ENCODE measurements at regions not wholly inside any gene's neighbourhood (a gene's known extent, or its start where the extent isn't known, plus 50 kb on each side); places are given as distances from the start of the nearest gene placed in this dataset.

DNA sequence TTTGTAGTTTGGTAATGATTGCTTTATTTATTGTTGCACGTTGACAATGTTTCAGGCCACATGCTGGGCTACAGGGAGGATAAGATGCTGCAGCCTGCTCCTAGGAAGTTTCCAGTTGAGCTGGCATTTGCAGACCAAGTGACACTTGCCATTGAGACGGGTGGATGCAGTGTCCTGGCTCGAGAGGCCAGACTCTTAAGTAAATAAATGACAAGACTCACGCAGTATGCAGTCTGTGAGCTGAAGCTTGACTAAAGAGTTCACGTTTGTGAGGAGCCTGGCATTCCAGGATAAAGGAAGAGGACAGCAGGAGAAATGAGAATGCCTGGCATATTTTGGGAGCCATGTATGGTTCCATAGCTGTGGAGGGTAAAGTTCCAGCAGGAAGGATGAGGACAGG, 105.8 kb downstream of the BAMBI start:
- DNase-seq (ENCODE audit: low spot score): no peak

DNA sequence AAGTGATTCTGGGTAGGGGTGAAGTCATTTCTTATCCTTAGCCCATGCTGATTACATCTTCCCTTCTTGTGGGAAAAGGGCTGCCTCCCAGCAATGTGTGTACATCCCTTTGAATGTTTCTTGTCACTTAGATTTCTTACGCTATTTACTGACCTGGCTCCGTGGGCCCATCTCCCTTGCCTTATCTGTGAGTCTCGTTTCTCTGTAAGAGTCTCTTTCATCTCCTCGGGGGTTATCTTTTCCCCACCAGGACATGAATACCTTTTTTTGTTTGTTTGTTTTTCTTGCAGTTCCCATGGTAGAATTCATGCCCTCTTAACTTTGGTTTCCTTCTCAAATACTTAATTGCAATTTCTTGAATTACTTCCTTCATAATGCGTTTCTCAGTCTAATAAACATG, 107.7 kb downstream of the BAMBI start:
- DNase-seq (ENCODE audit: low spot score): no peak

DNA sequence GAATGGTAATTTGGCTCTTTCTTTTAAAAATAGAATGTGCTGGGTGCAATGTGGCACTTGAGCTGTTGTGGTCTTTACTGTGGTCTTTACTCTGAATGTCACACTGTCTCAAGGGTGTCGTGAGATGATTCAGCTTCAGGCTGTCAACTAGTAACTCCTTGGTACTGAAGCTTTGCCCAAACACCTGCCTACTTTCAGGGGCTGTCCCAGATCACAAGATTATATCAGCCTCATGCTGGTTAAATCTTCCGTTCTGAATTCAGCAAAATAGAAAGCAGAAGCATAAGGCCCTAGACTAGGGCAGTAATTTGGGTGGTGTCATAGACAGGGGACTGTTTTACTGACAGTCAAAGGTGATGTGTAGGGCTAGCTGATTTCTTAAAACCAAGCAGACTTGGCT, 110.9 kb downstream of the BAMBI start:
- no peak for DNase-seq (ENCODE audit: low spot score)

DNA sequence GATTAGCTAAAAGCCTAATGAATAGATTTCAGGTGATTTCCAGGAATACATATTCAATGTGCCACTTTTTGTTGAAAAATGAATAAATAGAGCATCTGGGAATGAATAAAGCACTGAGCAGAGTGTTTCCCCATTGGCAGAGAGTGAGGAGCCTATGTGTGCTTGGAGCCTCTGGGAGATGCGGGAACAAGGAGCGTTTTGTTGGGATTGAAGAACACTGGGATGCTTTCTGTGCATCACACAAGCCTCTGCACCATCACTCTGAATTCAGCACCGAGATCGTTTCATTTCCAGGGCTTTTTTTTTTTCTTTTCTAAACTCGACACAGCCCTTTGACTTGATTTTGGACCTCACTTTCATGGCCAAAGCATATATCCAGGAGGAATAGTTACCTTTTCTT, 111.4 kb downstream of the BAMBI start:
- peak; percentile 92 for DNase-seq (ENCODE audit: low spot score)

DNA sequence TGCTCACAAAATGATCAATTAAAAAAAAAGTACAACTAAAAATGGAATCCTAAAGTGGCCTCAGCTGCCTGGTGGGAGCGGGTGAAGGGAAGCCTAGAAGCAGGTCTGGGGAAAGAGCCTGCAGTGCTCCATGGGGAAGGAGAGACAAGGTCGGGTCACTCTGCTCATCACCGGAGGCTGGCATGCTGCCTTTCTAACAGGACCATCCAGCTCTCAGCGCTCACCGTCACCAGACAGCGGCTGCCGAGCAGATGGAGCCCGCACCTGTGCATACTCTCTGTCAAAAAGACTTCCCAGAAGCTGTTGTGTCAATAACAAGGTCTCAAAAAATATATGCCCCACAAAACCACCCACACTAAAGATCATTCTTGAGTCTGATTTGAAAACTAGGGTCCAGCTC, 112.8 kb downstream of the BAMBI start:
- DNase-seq (ENCODE audit: low spot score): no peak

DNA sequence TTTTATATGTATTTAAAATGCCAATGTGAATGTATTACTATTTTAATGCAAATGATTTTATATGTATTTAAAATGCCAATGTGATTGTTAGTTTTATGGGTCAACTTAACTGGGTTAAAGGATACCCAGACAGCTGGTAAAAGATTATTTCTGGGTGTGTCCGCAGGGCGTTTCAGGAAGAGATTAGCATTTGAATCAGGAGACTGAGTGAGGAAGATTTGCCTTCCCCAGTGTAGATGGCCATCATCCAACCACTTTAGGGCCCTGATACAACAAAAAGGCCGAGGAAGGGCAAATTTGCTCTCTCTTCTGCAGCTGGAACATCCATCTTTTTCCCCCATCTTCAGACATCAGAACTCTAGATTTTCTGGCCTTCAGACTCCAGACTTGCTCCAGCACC, 116.2 kb downstream of the BAMBI start:
- no peak for DNase-seq (ENCODE audit: low spot score)

DNA sequence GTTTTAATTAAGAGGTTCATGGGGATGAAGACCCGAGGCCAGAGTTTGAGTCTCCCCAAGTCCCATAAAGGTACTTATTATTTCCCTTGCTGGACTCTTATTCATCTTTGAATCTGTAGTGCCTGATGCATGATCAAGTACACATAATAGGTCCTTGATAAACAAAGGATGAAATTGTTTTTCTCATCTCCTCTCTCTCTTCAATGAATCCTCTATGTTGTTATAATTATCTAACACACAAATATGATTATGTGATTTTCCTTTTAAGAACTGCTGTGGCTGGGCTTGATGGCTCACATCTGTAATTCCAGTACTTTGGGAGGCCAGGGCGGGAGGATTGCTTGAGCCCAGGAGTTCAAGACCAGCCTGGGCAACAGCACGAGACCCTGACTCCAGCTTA, 117.7 kb downstream of the BAMBI start:
- DNase-seq (ENCODE audit: low spot score): no peak

DNA sequence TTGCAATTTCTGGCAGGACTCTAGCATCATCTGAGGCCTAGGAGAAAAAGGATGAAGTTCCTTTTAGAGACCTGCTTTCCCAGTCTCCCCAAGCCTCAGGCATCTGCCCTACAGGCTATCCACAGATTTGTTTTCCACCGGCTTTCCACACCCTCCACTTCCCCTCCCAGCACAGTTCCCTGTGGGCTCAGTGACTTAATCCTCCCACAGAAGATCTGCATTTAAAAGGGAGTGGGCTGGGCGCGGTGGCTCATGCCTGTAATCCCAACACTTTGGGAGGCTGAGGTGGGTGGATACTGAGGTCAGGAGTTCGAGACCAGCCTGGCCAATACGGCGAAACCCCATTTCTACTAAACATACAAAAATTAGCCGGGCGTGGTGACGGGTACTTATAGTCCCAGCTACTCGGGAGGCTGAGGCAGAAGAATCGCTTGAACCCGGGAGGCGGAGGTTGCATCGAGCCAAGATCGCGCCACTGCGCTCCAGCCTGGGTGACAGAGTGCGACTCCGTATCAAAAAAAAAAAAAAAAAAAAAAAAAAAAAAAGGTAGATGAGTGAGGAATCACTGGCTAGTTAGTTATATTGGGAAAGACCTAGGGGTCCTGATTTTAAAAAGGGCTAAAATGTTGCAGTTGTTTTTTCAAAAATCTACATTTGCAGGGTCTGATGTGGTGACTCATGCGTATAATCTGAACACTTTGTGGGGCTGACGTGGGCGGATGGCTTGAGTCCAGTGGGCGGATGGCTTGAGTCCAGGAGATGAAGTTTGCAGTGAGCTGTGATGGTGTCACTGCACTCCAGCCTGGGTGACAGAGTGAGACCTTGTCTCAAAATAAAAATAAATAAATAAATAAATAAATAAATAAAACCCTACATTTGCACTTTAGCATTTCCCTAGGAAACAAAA, 119.5 kb downstream of the BAMBI start:
- no peak for DNase-seq (ENCODE audit: low spot score)

DNA sequence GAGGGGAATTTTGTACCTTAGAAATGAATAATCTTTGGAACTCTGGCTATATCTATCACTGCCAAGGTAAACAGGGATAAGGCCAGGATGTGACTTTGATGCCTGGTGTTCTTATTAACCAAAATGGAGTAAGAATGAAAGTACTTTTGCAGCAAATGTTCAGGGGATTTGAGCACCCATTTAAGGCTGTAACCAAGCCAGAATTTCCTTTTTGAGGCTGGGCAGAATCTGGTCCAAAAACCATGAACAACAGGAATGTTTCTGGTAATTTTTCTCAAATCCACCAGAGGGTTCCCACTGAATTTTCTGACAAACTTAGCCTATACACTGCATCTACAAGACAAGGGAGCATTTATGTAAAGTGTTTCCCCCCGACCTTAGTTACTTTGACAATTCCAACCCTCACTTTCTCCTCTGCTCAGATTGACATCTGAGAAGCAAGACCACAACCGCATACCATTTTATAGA, 120.6 kb downstream of the BAMBI start:
- no peak for DNase-seq (ENCODE audit: low spot score)

DNA sequence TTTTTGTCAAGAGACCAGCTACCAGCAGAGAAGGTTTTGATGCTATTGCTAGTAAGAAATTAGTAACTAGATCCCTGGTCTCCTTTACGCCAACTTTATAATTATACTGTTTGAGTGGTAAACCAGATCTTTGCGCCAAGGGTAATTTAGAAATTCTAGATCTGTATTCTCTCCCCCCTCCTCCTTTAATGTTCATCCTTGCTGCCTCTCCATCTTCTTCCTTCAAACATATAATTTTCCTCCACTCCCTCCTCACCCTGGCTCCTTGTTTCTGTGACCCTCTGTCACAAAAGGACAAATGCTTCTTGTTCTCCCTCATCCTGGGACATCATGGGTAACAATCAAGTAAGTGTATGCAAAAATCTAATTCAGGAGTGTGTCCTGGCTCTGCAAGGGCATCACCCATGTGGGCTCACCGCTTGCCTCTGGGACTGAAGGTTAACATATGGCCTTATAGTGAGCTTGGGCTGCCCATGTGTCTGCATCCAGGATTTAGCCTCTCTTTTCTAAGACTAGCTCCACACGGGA, 121.2 kb downstream of the BAMBI start:
- no peak for DNase-seq (ENCODE audit: low spot score)

DNA sequence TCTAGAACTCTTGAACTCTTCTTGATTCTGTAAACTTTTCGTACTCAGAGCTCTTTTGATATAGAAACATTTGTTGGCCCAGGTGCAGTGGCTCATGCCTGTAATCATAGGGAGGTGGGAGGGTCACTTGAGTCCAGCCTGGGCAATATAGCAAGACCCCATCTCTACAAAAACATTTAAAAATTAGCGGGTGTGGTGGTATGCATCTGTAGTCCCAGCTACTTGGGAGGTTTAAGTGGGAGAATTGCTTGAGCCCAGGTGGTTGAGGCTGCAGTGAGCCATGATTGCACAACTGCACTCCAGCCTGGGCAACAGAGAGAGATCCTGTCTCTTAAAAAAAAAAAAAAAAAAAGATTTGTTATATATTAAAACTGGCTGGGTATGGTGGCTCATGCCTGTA, 121.6 kb downstream of the BAMBI start:
- no peak for DNase-seq (ENCODE audit: low spot score)

DNA sequence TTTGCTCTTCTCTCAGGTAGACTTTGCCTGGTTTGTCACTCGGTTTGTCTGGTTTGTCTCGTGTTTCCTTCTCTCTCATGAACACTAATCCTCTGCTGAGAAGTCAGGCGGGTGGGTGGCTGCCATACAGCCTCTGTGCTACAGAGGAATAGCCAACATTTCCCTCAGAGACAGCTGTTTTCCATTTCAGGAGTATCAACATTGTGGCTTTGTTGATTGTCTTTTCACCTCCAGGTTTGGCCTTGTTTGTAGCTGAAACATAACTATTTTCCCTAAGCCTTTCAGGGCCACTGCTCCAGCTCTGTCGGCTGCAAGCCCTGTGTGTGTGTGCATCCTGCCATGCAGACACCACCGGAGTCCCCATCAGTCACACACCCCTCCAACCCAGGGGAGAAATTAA, 122.8 kb downstream of the BAMBI start:
- DNase-seq (ENCODE audit: low spot score): no peak

DNA sequence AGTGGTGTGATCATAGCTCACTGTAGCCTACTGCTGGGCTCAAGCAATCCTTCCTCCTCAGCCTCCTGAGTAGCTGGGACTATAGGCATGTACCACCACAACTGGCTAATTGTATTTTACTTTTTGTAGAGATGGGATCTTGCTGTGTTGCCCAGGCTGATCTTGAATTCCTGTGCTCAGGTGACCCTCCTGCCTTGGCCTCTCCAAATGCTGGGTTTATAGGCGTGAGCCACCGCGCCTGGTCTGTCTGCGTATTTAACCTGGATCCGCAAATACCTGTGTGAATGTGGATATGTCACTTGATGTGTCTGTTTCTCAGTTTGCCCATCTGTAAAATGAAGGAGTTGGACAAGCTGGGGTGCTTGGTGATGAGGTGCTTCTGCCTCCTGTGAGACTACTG, 123.9 kb downstream of the BAMBI start:
- no peak for DNase-seq (ENCODE audit: low spot score)

DNA sequence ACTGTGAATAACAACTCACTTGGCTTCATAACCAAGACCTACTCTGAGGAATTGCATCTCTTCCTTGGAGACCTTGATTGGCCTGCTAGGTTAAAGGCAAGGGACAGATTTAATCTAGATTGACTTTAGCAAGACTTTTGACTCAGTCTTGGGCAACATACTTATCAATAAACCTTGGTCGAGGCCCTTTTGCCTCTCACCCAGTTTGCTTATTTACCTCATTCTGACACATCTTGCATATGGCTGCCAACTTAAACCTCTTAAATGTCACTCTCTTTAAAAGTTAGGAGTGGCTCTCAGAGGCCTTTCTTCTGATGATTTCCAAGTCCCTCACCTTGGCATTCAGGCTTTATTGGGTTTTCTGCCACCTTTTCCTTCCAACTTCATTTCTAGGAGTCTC, 124.5 kb downstream of the BAMBI start:
- DNase-seq (ENCODE audit: low spot score): no peak

DNA sequence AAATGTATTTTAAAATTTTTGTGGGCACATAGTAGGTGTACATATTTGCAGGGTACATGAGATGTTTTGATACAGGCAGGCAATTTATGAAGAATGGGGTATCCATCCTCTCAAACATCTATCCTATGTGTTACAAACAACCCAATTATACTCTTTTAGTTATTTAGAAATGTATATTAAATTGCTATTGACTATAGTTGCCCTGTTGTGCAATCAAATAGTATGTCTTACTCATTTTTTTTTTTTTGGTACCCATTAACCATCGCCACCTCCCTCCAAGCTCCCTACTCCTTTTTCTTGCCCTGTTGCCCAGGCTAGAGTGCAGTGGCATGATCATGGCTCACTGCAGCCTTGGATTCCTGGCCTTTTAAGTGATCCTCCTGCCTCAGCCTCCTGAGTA, 128.1 kb downstream of the BAMBI start:
- DNase-seq (ENCODE audit: low spot score): no peak

DNA sequence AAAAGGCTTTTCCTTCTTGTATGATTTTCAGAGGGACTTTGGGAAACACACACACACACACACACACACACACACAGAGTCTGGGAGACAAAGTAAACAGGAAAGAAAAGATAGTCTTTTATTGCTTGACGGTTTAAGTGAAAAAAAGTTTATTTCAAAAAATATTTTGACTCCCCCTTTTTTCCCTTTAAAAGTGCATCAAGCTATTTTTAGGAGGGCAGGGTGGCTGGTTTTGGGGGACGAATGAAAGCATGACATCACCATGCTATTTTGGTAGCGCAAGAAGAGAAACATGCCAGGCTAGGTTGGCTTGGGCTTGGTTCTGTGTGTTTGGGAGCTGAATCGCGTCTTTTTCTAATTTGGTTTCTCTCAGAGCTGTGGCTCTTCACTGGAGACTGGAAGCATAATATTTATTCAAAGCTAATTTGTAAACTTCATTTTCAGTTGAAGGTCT, 129.2 kb downstream of the BAMBI start:
- DNase-seq (ENCODE audit: low spot score): no peak

DNA sequence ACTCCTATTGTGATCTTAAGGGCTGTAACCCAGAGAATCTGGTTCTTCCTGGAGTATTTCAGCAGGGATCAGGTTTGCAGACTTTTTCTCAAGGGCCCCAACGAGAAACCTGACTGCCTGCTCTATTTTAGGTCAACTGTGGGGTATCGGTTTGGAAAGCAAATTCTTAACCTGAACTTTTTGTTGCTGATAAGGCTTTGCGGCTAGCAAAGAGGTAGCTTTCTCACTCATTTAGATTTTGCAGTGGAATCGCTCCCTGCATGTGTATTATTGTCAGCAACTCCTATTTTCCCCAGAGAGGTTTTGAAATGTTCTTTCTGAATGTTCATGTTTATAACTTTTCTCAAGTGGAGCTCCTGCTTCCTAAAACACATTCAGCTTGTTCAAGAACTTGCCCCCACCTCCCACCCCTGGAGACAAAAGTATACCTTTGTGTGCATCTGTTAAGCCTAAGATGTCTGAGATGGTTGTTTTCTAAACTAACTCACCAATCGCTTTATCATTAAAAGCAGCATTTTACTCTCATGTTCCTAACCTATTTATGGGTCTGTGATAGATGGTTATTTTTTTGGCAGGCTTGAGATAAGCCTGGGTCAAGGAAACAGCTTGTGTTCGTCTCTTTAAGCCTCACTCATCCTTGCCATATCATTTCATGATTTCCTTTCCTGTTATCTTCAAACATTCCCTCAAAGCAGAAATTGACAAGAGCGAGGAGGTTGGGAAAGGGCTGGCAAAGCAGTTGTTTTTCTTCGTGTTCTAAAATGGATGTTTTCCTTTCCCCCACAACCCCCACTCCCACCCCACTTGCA, 129.8 kb downstream of the BAMBI start:
- no peak for DNase-seq (ENCODE audit: low spot score)

DNA sequence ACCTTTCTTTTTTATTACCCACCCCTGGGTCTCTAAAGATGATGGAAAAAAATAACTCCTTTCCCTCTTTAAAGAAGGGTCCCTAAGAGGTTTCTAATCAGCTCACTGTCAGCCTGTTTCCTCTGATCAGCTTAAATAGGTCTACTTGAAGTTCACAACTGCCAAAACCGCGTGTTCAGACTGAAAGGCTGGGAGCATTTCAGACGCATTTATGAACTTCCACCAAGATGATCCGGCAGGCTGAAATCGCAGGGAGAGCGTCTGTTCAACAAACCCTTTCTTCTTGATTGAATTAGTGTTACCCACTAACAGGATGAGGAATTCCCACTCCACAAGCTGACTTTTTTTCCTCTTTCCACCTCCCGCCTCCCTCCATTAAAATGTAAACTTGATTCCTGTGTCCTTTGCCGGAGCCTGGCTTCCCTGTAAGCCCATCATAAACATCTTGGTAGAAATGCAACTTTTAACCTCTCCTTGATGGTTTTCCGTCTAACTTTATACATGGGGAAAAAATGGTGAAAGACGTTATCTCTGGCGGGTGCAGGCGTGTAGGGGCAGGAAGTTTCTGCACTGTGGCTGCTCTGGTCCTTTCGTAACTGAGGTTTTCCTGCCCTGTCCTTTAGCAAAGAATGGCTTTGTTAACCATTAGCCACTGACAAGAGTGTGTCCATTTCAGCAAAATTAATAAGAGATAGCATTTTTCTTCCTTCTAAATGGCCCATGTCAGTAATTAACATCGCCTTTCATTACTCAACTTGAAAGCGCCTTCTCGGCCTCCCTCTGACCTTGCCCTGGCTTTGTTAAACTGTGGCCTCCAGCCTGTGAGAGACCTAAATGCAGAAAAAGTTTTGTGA, 130.7 kb downstream of the BAMBI start:
- DNase-seq (ENCODE audit: low spot score): no peak

DNA sequence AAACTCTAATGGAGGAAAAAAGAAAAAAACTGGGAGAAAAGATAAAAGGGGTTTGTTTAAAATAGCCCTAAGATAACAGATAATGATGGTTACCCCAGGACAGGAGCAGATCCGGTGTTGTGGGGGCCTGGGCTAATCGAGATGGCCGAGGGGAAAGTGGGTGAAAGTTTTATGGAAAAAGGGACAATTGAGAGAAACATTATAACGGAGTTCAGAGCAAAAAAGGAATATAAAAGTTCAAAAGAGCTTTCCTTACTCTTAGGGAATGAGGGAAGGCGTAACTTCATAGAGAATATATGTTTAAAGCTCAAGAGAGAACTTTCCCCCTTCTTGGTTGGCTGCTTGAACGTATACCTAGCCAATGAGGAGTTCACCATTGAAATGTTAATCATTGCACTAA, 131.4 kb downstream of the BAMBI start:
- DNase-seq (ENCODE audit: low spot score): no peak

DNA sequence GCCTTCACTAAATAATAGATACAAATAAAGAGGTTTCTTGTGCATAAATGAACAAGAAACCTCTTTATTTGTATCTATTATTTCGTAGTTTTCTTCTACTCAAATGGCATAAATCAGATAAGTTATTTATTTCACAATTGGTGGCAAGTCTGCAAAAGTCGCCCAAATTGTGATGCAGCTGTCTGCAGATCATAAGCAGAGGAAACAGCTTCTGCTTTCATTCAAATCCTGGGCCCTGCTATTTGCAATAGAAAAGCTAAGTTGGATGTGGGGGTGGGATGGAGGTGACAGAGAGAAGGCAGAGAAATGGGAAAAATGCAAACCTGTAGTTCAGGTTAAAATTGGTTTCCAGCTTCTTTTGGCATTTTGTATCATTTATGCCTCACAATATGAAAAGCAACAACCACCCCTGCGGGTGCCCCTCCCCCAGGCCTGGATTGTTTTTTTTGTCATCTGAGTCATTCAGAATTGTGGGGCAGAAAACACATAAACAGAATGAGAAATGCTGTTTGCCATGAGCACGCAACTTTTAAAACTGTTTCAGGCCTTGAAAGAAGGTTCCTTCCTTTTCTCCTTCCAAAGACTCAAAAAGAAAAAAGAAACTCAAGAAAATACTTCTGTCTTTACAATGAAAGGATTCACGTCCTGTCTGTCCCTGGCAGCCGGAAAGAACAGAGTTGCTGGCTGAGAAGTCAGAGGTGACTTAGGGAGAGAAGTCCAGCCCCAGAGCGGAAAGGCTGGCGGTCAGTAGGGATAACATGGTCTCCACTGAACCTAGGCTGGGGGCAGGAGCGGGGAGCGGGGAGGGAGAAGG, 132.9 kb downstream of the BAMBI start:
- DNase-seq (ENCODE audit: low spot score): peak; percentile 21

All from Ammon's horn (tissue), 1 donor.